SK-N-SH (cell line): ENCODE measurements at regions not wholly inside any gene's neighbourhood (a gene's known extent, or its start where the extent isn't known, plus 50 kb on each side); places are given as distances from the start of the nearest gene placed in this dataset.

ENCODE experiments used
- CTCF ChIA-PET: fragments of 300-600, 350-600 bp; formaldehyde crosslinking; extraction: SDS; loops from one replicate; lab custom pipeline; 2021; lab: Yijun Ruan, JAX
- POLR2A ChIA-PET: fragments of 350-600 bp; sonication (Branson Sonifier 250); formaldehyde crosslinking; extraction: SDS; loops from one replicate; lab custom pipeline; 2020; ENCODE audit warnings: antibody characterized with exemption, inconsistent platforms; lab: Yijun Ruan, JAX
- DNase-seq: peaks from one replicate; pipeline ENCODE4 v3.0.0; 2012
- H2AFZ ChIP-seq: fragments of 200-600 bp; sonication (generic); 2 replicates; pipeline ENCODE4 v1.8.1; 2016; ENCODE audit warnings: antibody characterized with exemption, mild to moderate bottlenecking, low read depth
- H3F3A ChIP-seq: fragments of 200-600 bp; sonication (generic); replicated peaks from 2 replicates; pipeline ENCODE3; 2016; ENCODE audit warnings: antibody characterized with exemption, mild to moderate bottlenecking; ENCODE audit not compliant: insufficient read depth
- H3K27ac ChIP-seq, 2 experiments: fragments of 200-500 bp in 1 of 2; fragments of 200-600 bp in 1 of 2; sonication (Bioruptor generic) in 1 of 2; sonication (generic), shearing (Covaris generic) in 1 of 2; 2 replicates each; pipeline versions ENCODE4 v1.5.1 to v1.6.1; 2014 to 2016; ENCODE audit warnings: low read depth in 2 of 2, inconsistent platforms in 1 of 2, low read length in 1 of 2, mild to moderate bottlenecking in 1 of 2, mixed read lengths in 1 of 2
- H3K27me3 ChIP-seq: fragments of 200-600 bp; sonication (generic), shearing (Covaris generic); 2 replicates; pipeline ENCODE4 v1.6.1; 2016; ENCODE audit warnings: mixed run types; ENCODE audit not compliant: insufficient read depth
- H3K36me3 ChIP-seq, 2 experiments: fragments of 200-500 bp in 1 of 2; fragments of 200-600 bp in 1 of 2; sonication (Bioruptor generic) in 1 of 2; sonication (generic) in 1 of 2; replicated peaks in 1 of 2; 2 replicates each; pipeline versions ENCODE3 to v1.5.1; 2014 to 2016; ENCODE audit warnings: low read length in 1 of 2, mild to moderate bottlenecking in 1 of 2; ENCODE audit not compliant: insufficient read depth in 2 of 2, control insufficient read depth in 1 of 2
- H3K4me1 ChIP-seq, 2 experiments: fragments of 200-500 bp in 1 of 2; fragments of 200-600 bp in 1 of 2; sonication (Bioruptor generic) in 1 of 2; sonication (generic), shearing (Covaris generic) in 1 of 2; 2 replicates each; pipeline versions ENCODE4 v1.5.1 to v1.6.1; 2014 to 2016; ENCODE audit warnings: low read depth in 1 of 2, low read length in 1 of 2, mixed run types in 1 of 2; ENCODE audit not compliant: insufficient read depth in 2 of 2, control insufficient read depth in 1 of 2
- H3K4me2 ChIP-seq: fragments of 200-600 bp; sonication (generic), shearing (Covaris generic); 2 replicates; pipeline ENCODE4 v1.6.1; 2017; ENCODE audit warnings: mixed run types
- H3K4me3 ChIP-seq, 2 experiments: fragments of 200-500 bp in 1 of 2; fragments of 200-600 bp in 1 of 2; sonication (Bioruptor generic) in 1 of 2; sonication (generic), shearing (Covaris generic) in 1 of 2; 2 replicates each; pipeline versions ENCODE4 v1.5.1 to v1.8.1; 2014 to 2016; ENCODE audit warnings: low read depth in 2 of 2, inconsistent platforms in 1 of 2, low read length in 1 of 2, mild to moderate bottlenecking in 1 of 2, mixed read lengths in 1 of 2, moderate library complexity in 1 of 2
- H3K79me2 ChIP-seq: fragments of 200-600 bp; sonication (generic); 2 replicates; pipeline ENCODE4 v1.8.1; 2017; ENCODE audit warnings: mild to moderate bottlenecking; ENCODE audit not compliant: insufficient read depth
- H3K9ac ChIP-seq: fragments of 200-600 bp; sonication (generic); 2 replicates; pipeline ENCODE4 v1.6.1; 2017; ENCODE audit warnings: mixed run types
- H3K9me2 ChIP-seq: fragments of 200-600 bp; sonication (generic); 2 replicates; pipeline ENCODE4 v1.6.1; 2017; ENCODE audit warnings: mixed run types
- H3K9me3 ChIP-seq: fragments of 200-600 bp; sonication (generic); 2 replicates; pipeline ENCODE4 v1.6.1; 2017; ENCODE audit warnings: mixed run types, mild to moderate bottlenecking, moderate library complexity
- H4K20me1 ChIP-seq: fragments of 200-600 bp; sonication (generic); 2 replicates; pipeline ENCODE4 v1.6.1; 2017; ENCODE audit warnings: mild to moderate bottlenecking, mixed run types; ENCODE audit not compliant: insufficient read depth
- ELF1 ChIP-seq: IDR thresholded peaks from 2 replicates; pipeline ENCODE4 v1.4.0; 2012
- FOSL2 ChIP-seq: IDR thresholded peaks from 2 replicates; pipeline ENCODE4 v1.4.0; 2012; ENCODE audit warnings: low read depth, mild to moderate bottlenecking, moderate library complexity, borderline replicate concordance
- FOXJ3 ChIP-seq: sonication (generic); formaldehyde crosslinking; IDR thresholded peaks from 2 replicates; pipeline ENCODE4 v1.5.1; 2020; ENCODE audit warnings: mild to moderate bottlenecking, missing genetic modification reagents
- FOXM1 ChIP-seq: IDR thresholded peaks from 2 replicates; pipeline ENCODE4 v1.4.0; 2012; ENCODE audit warnings: low read depth, mild to moderate bottlenecking
- GABPA ChIP-seq: IDR thresholded peaks from 2 replicates; pipeline ENCODE4 v1.4.0; 2012; ENCODE audit warnings: low read depth, mild to moderate bottlenecking
- GATA2 ChIP-seq: sonication (generic); formaldehyde crosslinking; IDR thresholded peaks from 2 replicates; pipeline ENCODE4 v1.5.0; 2020; ENCODE audit warnings: mild to moderate bottlenecking, missing genetic modification reagents
- MEF2A ChIP-seq: IDR thresholded peaks from 2 replicates; pipeline ENCODE4 v1.4.0; 2012; ENCODE audit warnings: low read depth, borderline replicate concordance
- NRF1 ChIP-seq: IDR thresholded peaks from 2 replicates; pipeline ENCODE4 v1.6.1; 2012; ENCODE audit warnings: low read depth, mild to moderate bottlenecking, low read length
- YY1 ChIP-seq: IDR thresholded peaks from 2 replicates; pipeline ENCODE4 v1.4.0; 2012; ENCODE audit warnings: low read depth, mild to moderate bottlenecking
- WGBS: methylation state at CpG from one replicate; pipeline ENCODE4 v1.1.6; 2017; ENCODE audit warnings: low lambda C conversion rate; 5-methylcytosine and 5-hydroxymethylcytosine counted together
- TF ChIP-seq, protein P1 (sequence below): IDR thresholded peaks from 2 replicates; pipeline ENCODE4 v1.4.0; 2012; ENCODE audit warnings: low read depth
- TF ChIP-seq, protein P2 (sequence below): IDR thresholded peaks from 2 replicates; pipeline ENCODE4 v1.4.0; 2012; ENCODE audit warnings: low read depth, borderline replicate concordance
- TF ChIP-seq, protein P3 (sequence below): IDR thresholded peaks from 2 replicates; pipeline ENCODE4 v1.4.0; 2012; ENCODE audit warnings: low read depth, borderline replicate concordance
- TF ChIP-seq, protein P4 (sequence below): fragments of 200-600 bp; sonication (generic); IDR thresholded peaks from 2 replicates; pipeline ENCODE4 v1.6.1; 2017; ENCODE audit warnings: antibody characterized with exemption, mild to moderate bottlenecking, moderate library complexity
- TF ChIP-seq, protein P5 (sequence below): fragments of 150-350 bp; IDR thresholded peaks from 2 replicates; pipeline ENCODE4 v1.6.1; 2017; ENCODE audit warnings: antibody characterized with exemption, low read length, low read depth, borderline replicate concordance

DNA sequence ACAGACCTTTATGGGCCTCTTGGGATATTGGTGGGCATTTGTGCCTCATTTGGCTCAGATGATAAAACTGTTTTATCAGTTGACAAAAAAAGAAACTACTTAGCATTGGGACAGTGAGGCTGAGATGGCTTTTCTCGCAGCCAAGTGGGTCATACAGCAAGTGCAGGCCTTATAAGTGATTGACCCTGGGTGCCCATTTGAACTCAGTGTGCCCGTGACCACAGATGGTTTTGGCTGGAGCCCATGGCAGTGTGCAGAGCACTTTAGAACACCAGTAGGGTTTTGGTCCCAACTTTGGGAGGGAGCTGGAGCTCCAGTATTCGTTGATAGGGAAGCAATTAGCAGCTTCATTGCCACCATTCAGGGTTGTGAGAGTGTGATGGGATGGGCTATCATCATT, 404.5 kb upstream of the LARGE1 start:
- H3K9me2 ChIP-seq = no peaks in the 10 kb centered on the region

More for the DNA sequence above, 404.5 kb upstream of the LARGE1 start:
- Histone ChIP-seq H3K36me3 (no peaks in the 10 kb centered on the region), H3K4me3 (no peak overlapping the region), H2AFZ (no peak overlapping the region), H3K4me1 (no peaks in the 10 kb centered on the region), H3F3A (no peaks in the 10 kb centered on the region), H3K79me2 (no peaks in the 10 kb centered on the region), H3K4me2 (no peak overlapping the region), H4K20me1 (no peaks in the 10 kb centered on the region), H3K27me3 (no peaks in the 10 kb centered on the region), H3K9ac (no peak overlapping the region), H3K27ac (no peak overlapping the region), H3K9me3 (0 out of 2 replicates have a peak, but pooled peaks cover 3% of the 10 kb centered on the region)
- no peak for DNase-seq
- no peak for TF ChIP-seq FOXJ3
- TF ChIP-seq GATA2 (CRISPR knock-in tag) = no peak
- no peak for TF ChIP-seq NRF1
- TF ChIP-seq, protein P1, sequence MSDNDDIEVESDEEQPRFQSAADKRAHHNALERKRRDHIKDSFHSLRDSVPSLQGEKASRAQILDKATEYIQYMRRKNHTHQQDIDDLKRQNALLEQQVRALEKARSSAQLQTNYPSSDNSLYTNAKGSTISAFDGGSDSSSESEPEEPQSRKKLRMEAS = no peak
- TF ChIP-seq, protein P2, sequence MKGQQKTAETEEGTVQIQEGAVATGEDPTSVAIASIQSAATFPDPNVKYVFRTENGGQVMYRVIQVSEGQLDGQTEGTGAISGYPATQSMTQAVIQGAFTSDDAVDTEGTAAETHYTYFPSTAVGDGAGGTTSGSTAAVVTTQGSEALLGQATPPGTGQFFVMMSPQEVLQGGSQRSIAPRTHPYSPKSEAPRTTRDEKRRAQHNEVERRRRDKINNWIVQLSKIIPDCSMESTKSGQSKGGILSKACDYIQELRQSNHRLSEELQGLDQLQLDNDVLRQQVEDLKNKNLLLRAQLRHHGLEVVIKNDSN = no peak
- no peak for TF ChIP-seq ELF1
- no peak for TF ChIP-seq MEF2A
- TF ChIP-seq GABPA = no peak
- TF ChIP-seq FOXM1 = no peak
- TF ChIP-seq, protein P3, sequence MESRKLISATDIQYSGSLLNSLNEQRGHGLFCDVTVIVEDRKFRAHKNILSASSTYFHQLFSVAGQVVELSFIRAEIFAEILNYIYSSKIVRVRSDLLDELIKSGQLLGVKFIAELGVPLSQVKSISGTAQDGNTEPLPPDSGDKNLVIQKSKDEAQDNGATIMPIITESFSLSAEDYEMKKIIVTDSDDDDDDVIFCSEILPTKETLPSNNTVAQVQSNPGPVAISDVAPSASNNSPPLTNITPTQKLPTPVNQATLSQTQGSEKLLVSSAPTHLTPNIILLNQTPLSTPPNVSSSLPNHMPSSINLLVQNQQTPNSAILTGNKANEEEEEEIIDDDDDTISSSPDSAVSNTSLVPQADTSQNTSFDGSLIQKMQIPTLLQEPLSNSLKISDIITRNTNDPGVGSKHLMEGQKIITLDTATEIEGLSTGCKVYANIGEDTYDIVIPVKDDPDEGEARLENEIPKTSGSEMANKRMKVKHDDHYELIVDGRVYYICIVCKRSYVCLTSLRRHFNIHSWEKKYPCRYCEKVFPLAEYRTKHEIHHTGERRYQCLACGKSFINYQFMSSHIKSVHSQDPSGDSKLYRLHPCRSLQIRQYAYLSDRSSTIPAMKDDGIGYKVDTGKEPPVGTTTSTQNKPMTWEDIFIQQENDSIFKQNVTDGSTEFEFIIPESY = no peak
- TF ChIP-seq, protein P4, sequence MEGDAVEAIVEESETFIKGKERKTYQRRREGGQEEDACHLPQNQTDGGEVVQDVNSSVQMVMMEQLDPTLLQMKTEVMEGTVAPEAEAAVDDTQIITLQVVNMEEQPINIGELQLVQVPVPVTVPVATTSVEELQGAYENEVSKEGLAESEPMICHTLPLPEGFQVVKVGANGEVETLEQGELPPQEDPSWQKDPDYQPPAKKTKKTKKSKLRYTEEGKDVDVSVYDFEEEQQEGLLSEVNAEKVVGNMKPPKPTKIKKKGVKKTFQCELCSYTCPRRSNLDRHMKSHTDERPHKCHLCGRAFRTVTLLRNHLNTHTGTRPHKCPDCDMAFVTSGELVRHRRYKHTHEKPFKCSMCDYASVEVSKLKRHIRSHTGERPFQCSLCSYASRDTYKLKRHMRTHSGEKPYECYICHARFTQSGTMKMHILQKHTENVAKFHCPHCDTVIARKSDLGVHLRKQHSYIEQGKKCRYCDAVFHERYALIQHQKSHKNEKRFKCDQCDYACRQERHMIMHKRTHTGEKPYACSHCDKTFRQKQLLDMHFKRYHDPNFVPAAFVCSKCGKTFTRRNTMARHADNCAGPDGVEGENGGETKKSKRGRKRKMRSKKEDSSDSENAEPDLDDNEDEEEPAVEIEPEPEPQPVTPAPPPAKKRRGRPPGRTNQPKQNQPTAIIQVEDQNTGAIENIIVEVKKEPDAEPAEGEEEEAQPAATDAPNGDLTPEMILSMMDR = no peak
- TF ChIP-seq, protein P5, sequence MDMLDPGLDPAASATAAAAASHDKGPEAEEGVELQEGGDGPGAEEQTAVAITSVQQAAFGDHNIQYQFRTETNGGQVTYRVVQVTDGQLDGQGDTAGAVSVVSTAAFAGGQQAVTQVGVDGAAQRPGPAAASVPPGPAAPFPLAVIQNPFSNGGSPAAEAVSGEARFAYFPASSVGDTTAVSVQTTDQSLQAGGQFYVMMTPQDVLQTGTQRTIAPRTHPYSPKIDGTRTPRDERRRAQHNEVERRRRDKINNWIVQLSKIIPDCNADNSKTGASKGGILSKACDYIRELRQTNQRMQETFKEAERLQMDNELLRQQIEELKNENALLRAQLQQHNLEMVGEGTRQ = no peak
- no peak for TF ChIP-seq YY1
- no peak for TF ChIP-seq FOSL2
- 0% methylated on average over 2 of the region's 3 CpGs for WGBS
- ChIA-PET CTCF (no interaction called here), POLR2A (no interaction called here)
